ENCODE measurements at regions not wholly inside any gene's neighbourhood (a gene's known extent, or its start where the extent isn't known, plus 50 kb on each side); places are given as distances from the start of the nearest gene placed in this dataset.

GRCh38 chr3:14317057-14317553 is 85.3 kb upstream of the SLC6A6 start:
- Histone ChIP-seq H3K9ac (ENCODE audit: extremely low read depth, insufficient read length, low read length) (no peak overlapping the region), H3K4me2 (ENCODE audit: insufficient read depth, insufficient read length, low read length) (no peak overlapping the region), H3K79me2 (ENCODE audit: insufficient read depth, low read length) (no peaks in the 10 kb centered on the region), H3T11ph (ENCODE audit: low read length) (no peak overlapping the region), H2BK120ac (ENCODE audit: low read depth, low read length, poor library complexity, severe bottlenecking) (no peak overlapping the region), H3K4ac (ENCODE audit: low read depth, low read length) (no peak overlapping the region), H2BK20ac (ENCODE audit: low read depth, low read length, poor library complexity, severe bottlenecking) (no peak overlapping the region), H3K9me3 (ENCODE audit: control insufficient read depth, low read depth, low read length) (no peaks in the 10 kb centered on the region), H3K23me2 (ENCODE audit: insufficient read length, low read depth, low read length, poor library complexity, severe bottlenecking) (no peaks in the 10 kb centered on the region), H2BK15ac (ENCODE audit: low read depth, low read length) (no peak overlapping the region), H2AK5ac (ENCODE audit: insufficient read length, low read length) (no peak overlapping the region), H4K91ac (ENCODE audit: insufficient read length, low read depth, low read length) (no peak overlapping the region), H3K27ac (ENCODE audit: insufficient read length, low read depth, low read length) (no peak overlapping the region), H2AFZ (ENCODE audit: low read length) (no peak overlapping the region), H2BK12ac (ENCODE audit: insufficient read length, low read depth, low read length) (no peak overlapping the region), H4K20me1 (ENCODE audit: control insufficient read depth, insufficient read depth, insufficient read length) (no peaks in the 10 kb centered on the region), H3K4me1 (ENCODE audit: insufficient read depth, low read length) (peaks cover 2% of the 10 kb centered on the region; the same call in 1 of the 2 replicates), H3K79me1 (ENCODE audit: insufficient read depth, low read depth, low read length, poor library complexity, severe bottlenecking) (no peaks in the 10 kb centered on the region), H3K14ac (ENCODE audit: insufficient read depth, low read length) (no peak overlapping the region), H2BK5ac (ENCODE audit: insufficient read length, low read length) (no peak overlapping the region), H3K56ac (ENCODE audit: insufficient read length, low read depth, low read length) (no peak overlapping the region), H3K23ac (ENCODE audit: insufficient read length, low read depth, low read length) (no peak overlapping the region), H3K18ac (ENCODE audit: insufficient read length, low read depth, low read length) (no peak overlapping the region), H4K8ac (replicated peaks; ENCODE audit: insufficient read length, low read depth, low read length) (no peak overlapping the region), H3K27me3 (ENCODE audit: insufficient read depth, low read length) (no peaks in the 10 kb centered on the region), H4K5ac (ENCODE audit: insufficient read length, low read depth, low read length) (no peak overlapping the region)
- no peak overlapping the region for H3K4me3 Mint-ChIP-seq
- no peak for TF ChIP-seq CTCF (conservative IDR thresholded peaks at IDR 0.05)
- H3K4me1 Mint-ChIP-seq = peaks cover 17 to 31% of the 10 kb centered on the region in 2 experiments
- H3K27ac Mint-ChIP-seq = no peak overlapping the region; a peak in 1 of 7 replicates
- DNase-seq = no peak
- H3K9me3 Mint-ChIP-seq = no peaks in the 10 kb centered on the region; a peak in 1 of 5 replicates
- peaks cover 0 to 4% (median 0%) of the 10 kb centered on the region in 3 experiments; a peak in 1 of 7 replicates for H3K36me3 Mint-ChIP-seq (ENCODE audit: insufficient read depth in 1 of 3, low read depth in 3 of 3)
- H3K27me3 Mint-ChIP-seq (ENCODE audit: low read depth) = peaks cover 21% of the 10 kb centered on the region
- no CpG with 5 or more reads among the region's 6 CpGs for WGBS (ENCODE audit: extremely low coverage, insufficient read length, low lambda C conversion rate)
